ENCODE measurements at regions not wholly inside any gene's neighbourhood (a gene's known extent, or its start where the extent isn't known, plus 50 kb on each side); places are given as distances from the start of the nearest gene placed in this dataset.

DNA sequence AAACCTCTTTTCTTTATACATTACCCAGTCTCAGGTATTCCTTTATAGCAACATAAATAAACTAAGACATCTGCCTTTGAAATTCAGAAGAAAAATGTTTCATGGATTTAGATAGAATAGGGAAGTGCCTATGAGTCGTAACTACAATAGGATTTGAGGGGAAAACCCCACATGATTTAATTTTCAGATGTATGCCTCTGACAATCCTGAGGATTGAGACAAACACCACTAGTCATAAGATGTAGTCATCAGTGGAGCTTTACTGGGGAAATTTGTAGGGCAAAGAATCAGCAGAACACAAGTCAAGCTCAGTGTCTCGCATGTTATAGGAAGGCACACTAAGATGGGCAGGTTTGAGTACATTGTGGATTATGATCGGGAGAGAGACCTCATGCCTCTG is 566.4 kb downstream of the BMP2 start:
- Histone ChIP-seq H3K36me3 (replicated peaks in 1 of 2; ENCODE audit: control extremely low read depth in 1 of 2, control insufficient read depth in 1 of 2, extremely low read depth in 1 of 2, insufficient read depth in 2 of 2, low read length in 1 of 2) (no peaks in the 10 kb centered on the region), H3K27me3 (replicated peaks in 1 of 4; ENCODE audit: control extremely low read depth in 1 of 4, control insufficient read depth in 3 of 4, insufficient read depth in 4 of 4, low read length in 3 of 4) (no peaks in the 10 kb centered on the region), H3K9ac (ENCODE audit: low read length) (no peak overlapping the region), H3K9me3 (ENCODE audit: control extremely low read depth in 1 of 3, control insufficient read depth in 2 of 3, insufficient read depth in 1 of 3, low read length in 2 of 3) (no peaks in the 10 kb centered on the region), H3K79me2 (ENCODE audit: control insufficient read depth, insufficient read depth, low read length) (no peaks in the 10 kb centered on the region), H3K27ac (ENCODE audit: low read length in 2 of 2) (no peak overlapping the region), H2AFZ (ENCODE audit: insufficient read depth, low read depth, low read length, poor library complexity, severe bottlenecking) (no peak overlapping the region), H4K20me1 (ENCODE audit: control insufficient read depth, insufficient read depth, low read length, poor library complexity, severe bottlenecking) (no peaks in the 10 kb centered on the region), H3K4me3 (ENCODE audit: control extremely low read depth in 1 of 5, extremely low read depth in 1 of 5, insufficient read depth in 1 of 5, low read depth in 2 of 5, low read length in 4 of 5) (no peak overlapping the region), H3K4me2 (replicated peaks; ENCODE audit: low read depth, low read length, poor library complexity, severe bottlenecking) (no peak overlapping the region), H3K4me1 (ENCODE audit: control insufficient read depth in 2 of 2, insufficient read depth in 2 of 2, low read length in 2 of 2) (no peaks in the 10 kb centered on the region)
- Mint-ChIP-seq H3K9me3 (ENCODE audit: insufficient read depth) (peaks cover 2% of the 10 kb centered on the region), H3K27me3 (no peaks in the 10 kb centered on the region), H3K27ac (no peak overlapping the region), H3K4me3 (no peak overlapping the region), H3K4me1 (no peaks in the 10 kb centered on the region)
- intact Hi-C loops (cut with micrococcal nuclease), result no loop called here
- DNase-seq, result no peak
- WGBS (ENCODE audit: insufficient coverage), result 60% methylated on average over 1 of the region's 3 CpGs
- ChIA-PET POLR2A (no interaction called here), CTCF (no interaction called here)
- no peak for TF ChIP-seq EZH2 (IDR thresholded peaks at IDR 0.05; ENCODE audit: borderline replicate concordance, insufficient read depth, low read depth, low read length, poor library complexity, severe bottlenecking)
- TF ChIP-seq, protein P1, sequence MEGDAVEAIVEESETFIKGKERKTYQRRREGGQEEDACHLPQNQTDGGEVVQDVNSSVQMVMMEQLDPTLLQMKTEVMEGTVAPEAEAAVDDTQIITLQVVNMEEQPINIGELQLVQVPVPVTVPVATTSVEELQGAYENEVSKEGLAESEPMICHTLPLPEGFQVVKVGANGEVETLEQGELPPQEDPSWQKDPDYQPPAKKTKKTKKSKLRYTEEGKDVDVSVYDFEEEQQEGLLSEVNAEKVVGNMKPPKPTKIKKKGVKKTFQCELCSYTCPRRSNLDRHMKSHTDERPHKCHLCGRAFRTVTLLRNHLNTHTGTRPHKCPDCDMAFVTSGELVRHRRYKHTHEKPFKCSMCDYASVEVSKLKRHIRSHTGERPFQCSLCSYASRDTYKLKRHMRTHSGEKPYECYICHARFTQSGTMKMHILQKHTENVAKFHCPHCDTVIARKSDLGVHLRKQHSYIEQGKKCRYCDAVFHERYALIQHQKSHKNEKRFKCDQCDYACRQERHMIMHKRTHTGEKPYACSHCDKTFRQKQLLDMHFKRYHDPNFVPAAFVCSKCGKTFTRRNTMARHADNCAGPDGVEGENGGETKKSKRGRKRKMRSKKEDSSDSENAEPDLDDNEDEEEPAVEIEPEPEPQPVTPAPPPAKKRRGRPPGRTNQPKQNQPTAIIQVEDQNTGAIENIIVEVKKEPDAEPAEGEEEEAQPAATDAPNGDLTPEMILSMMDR (IDR thresholded peaks at IDR 0.05), result no peak
- no peak for ATAC-seq (ENCODE audit: low read depth)

DNA sequence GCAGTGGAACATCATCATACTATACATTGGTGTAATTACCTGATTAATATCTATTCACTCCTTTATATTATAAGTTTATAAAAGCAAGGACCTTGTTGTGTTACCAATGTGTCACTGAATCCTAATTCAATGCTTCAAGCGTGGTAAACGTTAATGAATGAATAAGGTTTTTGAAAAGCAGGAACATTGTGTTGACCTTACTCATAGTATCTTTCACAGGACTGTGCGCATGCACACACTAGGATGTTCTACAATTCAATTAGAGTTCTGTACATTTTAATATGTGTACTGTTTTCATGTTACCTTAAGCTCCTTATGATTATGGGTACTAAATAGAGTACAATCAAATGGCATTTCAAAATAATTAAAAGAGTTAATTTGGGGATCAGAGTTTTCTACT is 578.5 kb downstream of the BMP2 start:
- CTCF ChIA-PET, result no interaction called here
- intact Hi-C loops (cut with micrococcal nuclease), result no loop called here
- TF ChIP-seq, protein P1 (IDR thresholded peaks at IDR 0.05), result no peak
- TF ChIP-seq EZH2 (IDR thresholded peaks at IDR 0.05; ENCODE audit: borderline replicate concordance, insufficient read depth, low read depth, low read length, poor library complexity, severe bottlenecking), result no peak
- no peaks in the 10 kb centered on the region for H3K4me1 ChIP-seq (ENCODE audit: control insufficient read depth in 2 of 2, insufficient read depth in 2 of 2, low read length in 2 of 2)
- Mint-ChIP-seq H3K27me3 (no peaks in the 10 kb centered on the region), H3K4me3 (no peak overlapping the region), H3K4me1 (no peaks in the 10 kb centered on the region), H3K9me3 (ENCODE audit: insufficient read depth) (no peaks in the 10 kb centered on the region), H3K27ac (no peak overlapping the region)
- no peak overlapping the region for H3K4me3 ChIP-seq (ENCODE audit: control extremely low read depth in 1 of 5, extremely low read depth in 1 of 5, insufficient read depth in 1 of 5, low read depth in 2 of 5, low read length in 4 of 5)
- H3K4me2 ChIP-seq (replicated peaks; ENCODE audit: low read depth, low read length, poor library complexity, severe bottlenecking), result no peak overlapping the region
- H3K27ac ChIP-seq (ENCODE audit: low read length in 2 of 2), result no peak overlapping the region
- ATAC-seq (ENCODE audit: low read depth), result no peak
- no peak overlapping the region for H3K9ac ChIP-seq (ENCODE audit: low read length)
- no peak overlapping the region for H2AFZ ChIP-seq (ENCODE audit: insufficient read depth, low read depth, low read length, poor library complexity, severe bottlenecking)
- DNase-seq, result no peak
- no peaks in the 10 kb centered on the region for H3K79me2 ChIP-seq (ENCODE audit: control insufficient read depth, insufficient read depth, low read length)
- H3K27me3 ChIP-seq (replicated peaks in 1 of 4; ENCODE audit: control extremely low read depth in 1 of 4, control insufficient read depth in 3 of 4, insufficient read depth in 4 of 4, low read length in 3 of 4), result no peaks in the 10 kb centered on the region
- no peaks in the 10 kb centered on the region for H4K20me1 ChIP-seq (ENCODE audit: control insufficient read depth, insufficient read depth, low read length, poor library complexity, severe bottlenecking)
- WGBS (ENCODE audit: insufficient coverage), result no CpG with 5 or more reads among the region's 3 CpGs
- no peaks in the 10 kb centered on the region for H3K36me3 ChIP-seq (replicated peaks in 1 of 2; ENCODE audit: control extremely low read depth in 1 of 2, control insufficient read depth in 1 of 2, extremely low read depth in 1 of 2, insufficient read depth in 2 of 2, low read length in 1 of 2)
- no peaks in the 10 kb centered on the region for H3K9me3 ChIP-seq (ENCODE audit: control extremely low read depth in 1 of 3, control insufficient read depth in 2 of 3, insufficient read depth in 1 of 3, low read length in 2 of 3)
- POLR2A ChIA-PET, result no interaction called here

Measured in B cell (primary cell).